Pancreas (tissue), 10 donors: ENCODE measurements at regions not wholly inside any gene's neighbourhood (a gene's known extent, or its start where the extent isn't known, plus 50 kb on each side); places are given as distances from the start of the nearest gene placed in this dataset.

Source experiments
- ATAC-seq, 4 donors: fragments of 200-7000 bp; cut with Tn5 transposase; one replicate each; pipeline versions ENCODE4 v1.8.0 to v1.9.1; 2020; ENCODE audit warnings: mild to moderate bottlenecking in 4 of 4, moderate library complexity in 4 of 4
- DNase-seq, 6 donors: peaks; one replicate each; pipeline ENCODE4 v3.0.0-alpha.2; 2020
- FAIRE-seq: peaks from 2 replicates; lab custom pipeline; 2012; peaks lifted over from hg19 to GRCh38; lab: Jason Lieb, UNC
- H3K27ac ChIP-seq, 4 donors: fragments of 200-600 bp; sonication (generic); 1 replicate in 3 of 4; 2 replicates in 1 of 4; pipeline versions ENCODE4 v1.5.0 to v1.8.0; 2020
- H3K27me3 ChIP-seq, 4 donors: fragments of 200-600 bp; one replicate each; pipeline ENCODE4 v1.8.0; 2021
- H3K36me3 ChIP-seq, 3 donors: fragments of 200-600 bp; sonication (generic) in 1 of 3; one replicate each; pipeline versions ENCODE4 v1.5.0 to v1.8.0; 2020 to 2021
- H3K4me1 ChIP-seq, 3 donors: fragments of 200-600 bp; one replicate each; pipeline ENCODE4 v1.8.0; 2021
- H3K4me3 ChIP-seq, 4 donors: fragments of 200-600 bp; sonication (generic) in 2 of 4; one replicate each; pipeline versions ENCODE4 v1.5.0 to v1.8.0; 2020 to 2021
- H3K9me3 ChIP-seq, 4 donors: fragments of 200-600 bp; one replicate each; pipeline ENCODE4 v1.8.0; 2021
- CTCF ChIP-seq, 4 donors: fragments of 200-600 bp; sonication (generic) in 3 of 4; IDR thresholded peaks; one replicate each; pipeline versions ENCODE4 v1.5.0 to v1.8.0; 2021; ENCODE audit warnings: antibody characterized with exemption in 4 of 4
- WGBS, 2 donors: extraction: QIAGEN DNeasy Blood & Tissue Kit; methylation state at CpG; one replicate each; pipeline ENCODE4 v1.1.7; 2013; 5-methylcytosine and 5-hydroxymethylcytosine counted together
- intact Hi-C, 3 donors: fragments of 100-400 bp; cut with DNase I; formaldehyde crosslinking; loops; one replicate each; pipeline versions ENCODE4 v1.11.1 to v1.14.2; 2022
- donor health status: healthy with polysubstance abuse.
- donor health status: DM: no; HTN: no; CAD: no; lungs with moderate emphysema.
- donor health status: DM: no; HTN: no; CAD: no.
- donor health status: control.
- donor health status: control.
- donor health status: Bipolar disorder and iron deficiency.
- donor health status: DM: yes; HTN: yes; CAD: no.
- donor health status: DM: no; HTN: no; CAD: no.
- donor health status: DM: no; HTN: no; CAD: no.
- donor health status: DM: yes; HTN: yes; CAD: no.

- H3K27me3 ChIP-seq, result no peaks in the 10 kb centered on the region
- TF ChIP-seq CTCF (IDR thresholded peaks at IDR 0.05), result no peak
- FAIRE-seq (no peak), DNase-seq (no peak), ATAC-seq (no peak)
- WGBS, 2 donors, result 38 to 52% methylated on average over 17 of the region's 17 CpGs
- H3K4me1 ChIP-seq, result peaks cover 0 to 4% (median 0%) of the 10 kb centered on the region in 3 donors
- no peak overlapping the region for H3K4me3 ChIP-seq
- no peak overlapping the region for H3K27ac ChIP-seq
- intact Hi-C loops, result no loop called here
- no peaks in the 10 kb centered on the region for H3K9me3 ChIP-seq
- no peaks in the 10 kb centered on the region for H3K36me3 ChIP-seq
These were observed 98.7 kb upstream of the SDK2 start for GRCh38 chr17:73742948-73743381.

GRCh38 chr17:73743518-73744201 lies 99.4 kb upstream of the SDK2 start:
- Histone ChIP-seq H3K4me3 (no peak overlapping the region), H3K27ac (no peak overlapping the region), H3K4me1 (peaks cover 0 to 4% (median 0%) of the 10 kb centered on the region in 3 donors), H3K27me3 (no peaks in the 10 kb centered on the region), H3K9me3 (no peaks in the 10 kb centered on the region), H3K36me3 (no peaks in the 10 kb centered on the region)
- ATAC-seq (no peak), DNase-seq (no peak), FAIRE-seq (no peak)
- TF ChIP-seq CTCF (IDR thresholded peaks at IDR 0.05), result no peak
- WGBS, 2 donors, result 70 to 80% methylated on average over 8 of the region's 8 CpGs
- intact Hi-C loops, result no loop called here

GRCh38 chr17:73744411-73744810 lies 100.2 kb upstream of the SDK2 start:
- DNase-seq (no peak), FAIRE-seq (no peak), ATAC-seq (no peak)
- Histone ChIP-seq H3K9me3 (no peaks in the 10 kb centered on the region), H3K4me3 (no peak overlapping the region), H3K4me1 (peaks cover 0 to 4% (median 0%) of the 10 kb centered on the region in 3 donors), H3K27ac (no peak overlapping the region), H3K27me3 (no peaks in the 10 kb centered on the region), H3K36me3 (no peaks in the 10 kb centered on the region)
- intact Hi-C loops, result no loop called here
- no peak for TF ChIP-seq CTCF (IDR thresholded peaks at IDR 0.05)
- 52 to 78% methylated on average over 7 of the region's 7 CpGs for WGBS, 2 donors

GRCh38 chr17:73746314-73747073 lies 102.2 kb upstream of the SDK2 start:
- WGBS, 2 donors, result 59 to 74% methylated on average over 12 of the region's 12 CpGs
- no peak overlapping the region for H3K4me3 ChIP-seq
- no peaks in the 10 kb centered on the region for H3K9me3 ChIP-seq
- H3K27me3 ChIP-seq, result no peaks in the 10 kb centered on the region
- H3K36me3 ChIP-seq, result no peaks in the 10 kb centered on the region
- no peak for FAIRE-seq
- no peak overlapping the region for H3K27ac ChIP-seq
- DNase-seq, result no peak
- H3K4me1 ChIP-seq, result peaks cover 0 to 4% (median 0%) of the 10 kb centered on the region in 3 donors
- no peak for ATAC-seq
- intact Hi-C loops, result no loop called here
- no peak for TF ChIP-seq CTCF (IDR thresholded peaks at IDR 0.05)
